ENCODE measurements at regions not wholly inside any gene's neighbourhood (a gene's known extent, or its start where the extent isn't known, plus 50 kb on each side); places are given as distances from the start of the nearest gene placed in this dataset.

- TF ChIP-seq FOXM1 (IDR thresholded peaks at IDR 0.05; ENCODE audit: borderline replicate concordance) = no peak
- no peak for TF ChIP-seq SP1 (IDR thresholded peaks at IDR 0.05)
- no peak for TF ChIP-seq CTBP1 (IDR thresholded peaks at IDR 0.05; ENCODE audit: borderline replicate concordance)
- no peak for TF ChIP-seq L3MBTL2 (conservative IDR thresholded peaks at IDR 0.05)
- no peak for TF ChIP-seq BHLHE40 (IDR thresholded peaks at IDR 0.05; ENCODE audit: borderline replicate concordance)
- TF ChIP-seq HDGF (IDR thresholded peaks at IDR 0.05; ENCODE audit: borderline replicate concordance) = no peak
- no peak for TF ChIP-seq FOXK2 (IDR thresholded peaks at IDR 0.05)
- TF ChIP-seq FOXA1 (IDR thresholded peaks at IDR 0.05) = no peak
- no peak for TF ChIP-seq SUZ12 (IDR thresholded peaks at IDR 0.05)
- no peak for TF ChIP-seq LEF1 (IDR thresholded peaks at IDR 0.05; ENCODE audit: borderline replicate concordance)
- POLR2A ChIA-PET = no interaction called here
- CTCF ChIA-PET = no interaction called here
- no peak for DNase-seq (ENCODE audit: extremely low spot score)
Observed at GRCh38 chr4:11342401-11342800, 86.3 kb downstream of the HS3ST1 start.

- ChIA-PET POLR2A (no interaction called here), CTCF (no interaction called here)
- DNase-seq (ENCODE audit: extremely low spot score) = no peak
- TF ChIP-seq FOXM1 (IDR thresholded peaks at IDR 0.05; ENCODE audit: borderline replicate concordance) (no peak), LEF1 (IDR thresholded peaks at IDR 0.05; ENCODE audit: borderline replicate concordance) (no peak), ZNF384 (IDR thresholded peaks at IDR 0.05) (no peak), BHLHE40 (IDR thresholded peaks at IDR 0.05; ENCODE audit: borderline replicate concordance) (no peak), FOXK2 (IDR thresholded peaks at IDR 0.05) (no peak), TARDBP (IDR thresholded peaks at IDR 0.05) (no peak), NFRKB (IDR thresholded peaks at IDR 0.05) (no peak), L3MBTL2 (conservative IDR thresholded peaks at IDR 0.05) (no peak), SP1 (IDR thresholded peaks at IDR 0.05) (no peak)
- TF ChIP-seq, protein P1, sequence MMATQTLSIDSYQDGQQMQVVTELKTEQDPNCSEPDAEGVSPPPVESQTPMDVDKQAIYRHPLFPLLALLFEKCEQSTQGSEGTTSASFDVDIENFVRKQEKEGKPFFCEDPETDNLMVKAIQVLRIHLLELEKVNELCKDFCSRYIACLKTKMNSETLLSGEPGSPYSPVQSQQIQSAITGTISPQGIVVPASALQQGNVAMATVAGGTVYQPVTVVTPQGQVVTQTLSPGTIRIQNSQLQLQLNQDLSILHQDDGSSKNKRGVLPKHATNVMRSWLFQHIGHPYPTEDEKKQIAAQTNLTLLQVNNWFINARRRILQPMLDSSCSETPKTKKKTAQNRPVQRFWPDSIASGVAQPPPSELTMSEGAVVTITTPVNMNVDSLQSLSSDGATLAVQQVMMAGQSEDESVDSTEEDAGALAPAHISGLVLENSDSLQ (IDR thresholded peaks at IDR 0.05) = no peak
Observed at GRCh38 chr4:11341337-11342043, 87.2 kb downstream of the HS3ST1 start.

DNA sequence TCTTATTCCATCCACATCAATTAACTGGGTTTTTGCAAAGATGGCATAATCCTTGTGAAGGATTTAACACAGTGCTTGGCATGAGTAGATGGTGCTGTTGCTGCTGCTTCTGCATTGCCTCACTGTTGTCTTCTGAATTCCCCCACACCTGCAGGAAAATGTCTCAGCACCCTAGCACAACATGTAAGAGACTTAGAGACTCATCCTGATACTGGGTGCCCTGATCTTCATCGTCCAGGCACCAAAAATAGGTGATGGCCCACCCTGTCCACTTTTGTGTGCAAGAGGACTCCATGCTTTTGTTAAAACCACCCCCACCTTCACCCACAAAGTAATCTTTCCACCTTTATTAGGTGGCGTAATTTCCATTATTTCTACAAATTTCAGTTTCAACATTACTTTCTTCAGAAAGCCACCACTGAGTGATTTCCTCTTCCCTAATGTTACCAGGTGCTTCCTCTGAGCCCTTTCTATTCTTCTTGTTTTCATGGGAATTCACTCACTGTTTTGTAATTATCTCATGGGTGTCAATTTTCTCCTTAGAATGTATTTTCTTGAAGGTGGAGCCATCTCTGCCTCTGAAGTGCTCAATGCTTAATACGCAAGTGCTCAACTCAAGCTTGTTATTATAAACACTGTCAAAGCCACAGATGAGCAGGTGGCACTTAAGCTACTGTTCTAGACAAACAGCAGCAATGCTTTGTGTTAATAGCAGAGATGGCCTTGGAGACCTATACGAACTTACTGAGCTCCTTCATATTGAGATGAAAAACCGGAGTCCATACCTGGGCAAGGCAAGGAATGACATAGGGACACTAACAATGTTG, 89.5 kb downstream of the HS3ST1 start:
- CTCF ChIA-PET = no interaction called here
- no peak for TF ChIP-seq SUZ12 (IDR thresholded peaks at IDR 0.05)
- TF ChIP-seq FOXA1 (IDR thresholded peaks at IDR 0.05) = no peak
- TF ChIP-seq LEF1 (IDR thresholded peaks at IDR 0.05; ENCODE audit: borderline replicate concordance) = no peak
- no peak for TF ChIP-seq CTBP1 (IDR thresholded peaks at IDR 0.05; ENCODE audit: borderline replicate concordance)
- no peak for TF ChIP-seq ELF4 (IDR thresholded peaks at IDR 0.05)
- TF ChIP-seq TARDBP (IDR thresholded peaks at IDR 0.05) = no peak
- TF ChIP-seq L3MBTL2 (conservative IDR thresholded peaks at IDR 0.05) = no peak
- POLR2A ChIA-PET = no interaction called here
- DNase-seq (ENCODE audit: extremely low spot score) = no peak

DNA sequence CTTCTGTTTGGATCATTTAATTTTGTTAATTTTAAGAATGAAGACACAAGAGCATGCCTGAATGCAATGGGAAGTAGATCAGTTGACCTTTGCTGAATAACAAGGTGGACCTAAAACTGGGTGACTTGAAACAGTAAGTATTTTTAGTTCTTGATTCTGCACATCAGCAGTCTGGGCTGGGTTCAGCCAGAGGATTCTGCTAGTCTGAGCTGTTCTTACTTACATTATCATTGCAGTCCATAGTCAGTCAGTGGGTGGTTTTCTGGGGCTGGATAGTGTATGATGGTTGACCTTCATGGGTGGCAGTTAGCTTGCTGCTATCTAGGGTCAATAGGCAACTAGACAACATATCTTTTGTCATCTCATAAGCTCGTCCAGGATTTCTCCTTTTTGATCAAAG, 91.4 kb downstream of the HS3ST1 start:
- CTCF ChIA-PET = no interaction called here
- no peak for TF ChIP-seq SP1 (IDR thresholded peaks at IDR 0.05)
- TF ChIP-seq CTBP1 (IDR thresholded peaks at IDR 0.05; ENCODE audit: borderline replicate concordance) = no peak
- no peak for TF ChIP-seq SUZ12 (IDR thresholded peaks at IDR 0.05)
- no peak for TF ChIP-seq BHLHE40 (IDR thresholded peaks at IDR 0.05; ENCODE audit: borderline replicate concordance)
- TF ChIP-seq FOXK2 (IDR thresholded peaks at IDR 0.05) = no peak
- no peak for TF ChIP-seq HDGF (IDR thresholded peaks at IDR 0.05; ENCODE audit: borderline replicate concordance)
- TF ChIP-seq L3MBTL2 (conservative IDR thresholded peaks at IDR 0.05) = no peak
- no peak for TF ChIP-seq ARNT (IDR thresholded peaks at IDR 0.05)
- no peak for TF ChIP-seq NFRKB (IDR thresholded peaks at IDR 0.05)
- no peak for TF ChIP-seq TARDBP (IDR thresholded peaks at IDR 0.05)
- TF ChIP-seq FOXA1 (IDR thresholded peaks at IDR 0.05) = no peak
- no peak for TF ChIP-seq ZNF384 (IDR thresholded peaks at IDR 0.05)
- no peak for TF ChIP-seq ELF4 (IDR thresholded peaks at IDR 0.05)
- POLR2A ChIA-PET = no interaction called here
- DNase-seq (ENCODE audit: extremely low spot score) = no peak

- TF ChIP-seq SP1 (IDR thresholded peaks at IDR 0.05) (no peak), SUZ12 (IDR thresholded peaks at IDR 0.05) (no peak), CTBP1 (IDR thresholded peaks at IDR 0.05; ENCODE audit: borderline replicate concordance) (no peak)
- POLR2A ChIA-PET = no interaction called here
- CTCF ChIA-PET = no interaction called here
- no peak for DNase-seq (ENCODE audit: extremely low spot score)
Observed at GRCh38 chr4:11336435-11336834, 92.3 kb downstream of the HS3ST1 start.

DNA sequence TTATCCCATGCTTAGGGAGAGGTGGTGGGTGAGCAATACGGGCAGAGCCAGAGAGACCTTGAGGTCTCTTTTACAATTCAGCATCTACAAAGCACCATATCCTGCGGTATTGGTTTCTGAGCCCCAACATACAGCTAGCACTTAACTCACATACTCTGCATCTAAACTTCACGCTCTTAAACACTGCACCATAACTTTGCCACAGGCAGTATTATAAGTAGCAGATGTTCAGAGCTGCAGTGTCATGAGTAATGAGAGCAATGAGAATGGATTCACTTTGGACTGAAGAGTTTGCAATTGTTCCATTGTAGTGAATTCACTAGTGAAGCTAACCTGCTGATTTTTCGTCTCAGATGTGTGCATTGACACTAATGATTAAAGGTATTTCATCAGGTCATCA, 93.8 kb downstream of the HS3ST1 start:
- TF ChIP-seq, protein P1 (IDR thresholded peaks at IDR 0.05) = no peak
- TF ChIP-seq LEF1 (IDR thresholded peaks at IDR 0.05; ENCODE audit: borderline replicate concordance) = no peak
- no peak for DNase-seq (ENCODE audit: extremely low spot score)
- ChIA-PET POLR2A (no interaction called here), CTCF (no interaction called here)

DNA sequence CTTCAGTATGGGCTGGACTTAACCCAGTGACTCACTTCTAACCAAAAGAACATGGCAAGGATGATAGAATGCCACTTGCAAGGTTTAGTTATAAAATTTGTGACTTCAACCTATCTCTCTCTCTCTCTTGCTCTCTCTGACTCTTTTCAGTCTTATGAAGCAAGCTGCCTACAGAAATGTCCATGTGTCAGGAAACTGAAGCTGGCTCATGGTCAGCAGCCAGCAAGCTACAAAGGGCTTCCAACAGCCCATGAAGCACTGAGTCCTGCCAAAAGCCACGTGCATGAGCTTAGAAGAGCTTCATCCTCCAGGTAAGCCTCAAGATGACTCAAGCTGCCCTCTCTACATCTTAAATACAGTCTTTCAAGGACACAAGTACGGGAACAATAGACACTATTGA, 100.3 kb downstream of the HS3ST1 start:
- ChIA-PET CTCF (no interaction called here), POLR2A (no interaction called here)
- no peak for DNase-seq (ENCODE audit: extremely low spot score)
- no peak for TF ChIP-seq ZNF384 (IDR thresholded peaks at IDR 0.05)
- no peak for TF ChIP-seq TARDBP (IDR thresholded peaks at IDR 0.05)
- no peak for TF ChIP-seq SUZ12 (IDR thresholded peaks at IDR 0.05)
- no peak for TF ChIP-seq ELF4 (IDR thresholded peaks at IDR 0.05)
- TF ChIP-seq HDGF (IDR thresholded peaks at IDR 0.05; ENCODE audit: borderline replicate concordance) = no peak
- no peak for TF ChIP-seq ARNT (IDR thresholded peaks at IDR 0.05)
- TF ChIP-seq FOXM1 (IDR thresholded peaks at IDR 0.05; ENCODE audit: borderline replicate concordance) = no peak
- TF ChIP-seq FOXA1 (IDR thresholded peaks at IDR 0.05) = no peak
- TF ChIP-seq CTBP1 (IDR thresholded peaks at IDR 0.05; ENCODE audit: borderline replicate concordance) = no peak
- TF ChIP-seq, protein P1 (IDR thresholded peaks at IDR 0.05) = no peak
- TF ChIP-seq NFRKB (IDR thresholded peaks at IDR 0.05) = no peak
- TF ChIP-seq L3MBTL2 (conservative IDR thresholded peaks at IDR 0.05) = no peak

Measured in HEK293T (cell line).